Activated naive CD8-positive, alpha-beta T cell treated with anti-CD3 and anti-CD28 coated beads, Interleukin-2, amount 10 ng/mL, durations not matched to agents 7 days and 5 days (primary cell): ENCODE measurements at regions not wholly inside any gene's neighbourhood (a gene's known extent, or its start where the extent isn't known, plus 50 kb on each side); places are given as distances from the start of the nearest gene placed in this dataset.
"Not testable (repeated sequence)": the region's sequence is repeated elsewhere in the genome, so short reads cannot be mapped to it uniquely, and the experiment has no call there.

ENCODE experiments used
- ATAC-seq: fragments of 150-1000 bp; cut with Tn5 transposase; one replicate; pipeline ENCODE4 v1.10.0; 2021; ENCODE audit warnings: low read depth, moderate library complexity
- POLR2A ChIA-PET: fragments of 350-600 bp; sonication (Branson Sonifier 250); formaldehyde crosslinking; loops from one replicate; lab custom pipeline; 2021; ENCODE audit warnings: antibody characterized with exemption; lab: Charles Lee
- DNase-seq: peaks from one replicate; pipeline ENCODE4 v3.0.0; 2021
- H3K27ac Mint-ChIP-seq: one replicate; pipeline ENCODE4 v1.8.0; 2022; ENCODE audit warnings: mild to moderate bottlenecking, mixed read lengths
- H3K27me3 Mint-ChIP-seq: one replicate; pipeline ENCODE4 v1.8.0; 2022; ENCODE audit warnings: mild to moderate bottlenecking, moderate library complexity, mixed read lengths
- H3K36me3 Mint-ChIP-seq: one replicate; pipeline ENCODE4 v1.8.0; 2021; ENCODE audit warnings: mild to moderate bottlenecking, mixed read lengths
- H3K4me1 Mint-ChIP-seq: one replicate; pipeline ENCODE4 v1.8.0; 2021; ENCODE audit warnings: mixed read lengths
- H3K4me3 Mint-ChIP-seq: one replicate; pipeline ENCODE4 v1.8.0; 2022; ENCODE audit warnings: mild to moderate bottlenecking, moderate library complexity, mixed read lengths
- H3K9me3 Mint-ChIP-seq: one replicate; pipeline ENCODE4 v1.8.0; 2021; ENCODE audit warnings: mixed read lengths

DNA sequence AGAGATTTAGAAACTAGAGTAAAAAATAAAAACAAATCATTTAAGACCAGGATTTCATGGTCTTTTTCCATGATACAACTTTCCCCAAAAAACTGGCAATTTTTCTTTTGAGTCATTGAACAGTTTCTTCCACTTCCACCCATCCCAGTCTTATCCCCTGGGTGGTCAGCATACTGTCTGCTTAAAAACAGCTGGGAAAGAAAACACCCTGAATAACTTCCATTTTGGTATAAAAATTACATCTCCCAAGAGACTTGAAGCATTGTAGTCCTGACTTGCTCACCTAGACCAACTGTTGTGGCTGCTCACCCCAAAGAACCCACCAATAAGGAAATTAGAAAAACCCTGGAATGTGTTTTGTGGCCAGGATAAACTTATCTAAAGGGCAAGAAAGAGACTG, 731.3 kb downstream of the NR2F1-AS1 start:
- ATAC-seq (no peak), DNase-seq (no peak)
- H3K4me1 Mint-ChIP-seq = no peaks in the 10 kb centered on the region
- no peak overlapping the region for H3K27ac Mint-ChIP-seq
- H3K4me3 Mint-ChIP-seq = no peak overlapping the region
- peaks cover 2% of the 10 kb centered on the region for H3K9me3 Mint-ChIP-seq
- no peaks in the 10 kb centered on the region for H3K36me3 Mint-ChIP-seq
- no peaks in the 10 kb centered on the region for H3K27me3 Mint-ChIP-seq
- POLR2A ChIA-PET = no interaction called here

GRCh38 chr5:92841604-92842155, 739.3 kb downstream of the NR2F1-AS1 start:
- Mint-ChIP-seq H3K27ac (no peak overlapping the region), H3K4me3 (no peak overlapping the region), H3K27me3 (no peaks in the 10 kb centered on the region), H3K4me1 (no peaks in the 10 kb centered on the region), H3K9me3 (peaks cover 2% of the 10 kb centered on the region), H3K36me3 (no peaks in the 10 kb centered on the region)
- ATAC-seq (no peak), DNase-seq (no peak)
- POLR2A ChIA-PET = no interaction called here

- DNase-seq = no peak
- Mint-ChIP-seq H3K4me1 (no peaks in the 10 kb centered on the region), H3K4me3 (no peak overlapping the region), H3K27me3 (no peaks in the 10 kb centered on the region), H3K9me3 (peaks cover 1% of the 10 kb centered on the region), H3K36me3 (no peaks in the 10 kb centered on the region), H3K27ac (no peak overlapping the region)
- POLR2A ChIA-PET = no interaction called here
- ATAC-seq = no peak
Measured at GRCh38 chr5:92838253-92838652, 742.8 kb downstream of the NR2F1-AS1 start.

- Mint-ChIP-seq H3K9me3 (peaks cover 1% of the 10 kb centered on the region), H3K36me3 (no peaks in the 10 kb centered on the region), H3K27ac (no peak overlapping the region), H3K4me3 (no peak overlapping the region), H3K27me3 (no peaks in the 10 kb centered on the region), H3K4me1 (no peaks in the 10 kb centered on the region)
- no peak for DNase-seq
- no peak for ATAC-seq
- POLR2A ChIA-PET = no interaction called here
Measured at GRCh38 chr5:92836855-92837755, 743.9 kb downstream of the NR2F1-AS1 start.

DNA sequence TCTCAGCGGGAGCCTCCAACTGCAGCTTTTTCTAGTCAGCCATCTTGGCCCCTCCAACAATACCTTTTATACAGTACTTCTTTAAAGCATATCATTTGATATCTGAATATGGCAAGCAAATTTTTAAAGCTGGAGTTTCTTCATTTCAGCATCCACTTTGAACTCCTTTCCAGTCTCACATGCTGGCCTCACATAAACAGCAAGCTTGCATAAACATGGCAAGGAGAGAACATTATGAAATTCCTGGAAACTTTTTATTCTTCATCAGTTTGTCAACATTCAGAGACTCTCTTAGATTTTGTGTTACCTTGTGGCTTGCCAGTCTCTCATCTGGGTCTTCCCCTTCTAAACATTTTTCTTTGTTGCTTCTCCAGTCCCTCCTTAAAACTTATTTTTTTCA, 745.3 kb downstream of the NR2F1-AS1 start:
- Mint-ChIP-seq H3K27me3 (no peaks in the 10 kb centered on the region), H3K27ac (no peak overlapping the region), H3K4me1 (no peaks in the 10 kb centered on the region), H3K36me3 (no peaks in the 10 kb centered on the region), H3K9me3 (peaks cover 1% of the 10 kb centered on the region), H3K4me3 (no peak overlapping the region)
- DNase-seq = no peak
- POLR2A ChIA-PET = no interaction called here
- no peak for ATAC-seq

GRCh38 chr5:92823551-92823950, 757.5 kb downstream of the NR2F1-AS1 start:
- H3K4me3 Mint-ChIP-seq, H3K27me3 Mint-ChIP-seq, POLR2A ChIA-PET, H3K27ac Mint-ChIP-seq, DNase-seq, H3K4me1 Mint-ChIP-seq, H3K36me3 Mint-ChIP-seq, ATAC-seq, H3K9me3 Mint-ChIP-seq: not testable (repeated sequence)

DNA sequence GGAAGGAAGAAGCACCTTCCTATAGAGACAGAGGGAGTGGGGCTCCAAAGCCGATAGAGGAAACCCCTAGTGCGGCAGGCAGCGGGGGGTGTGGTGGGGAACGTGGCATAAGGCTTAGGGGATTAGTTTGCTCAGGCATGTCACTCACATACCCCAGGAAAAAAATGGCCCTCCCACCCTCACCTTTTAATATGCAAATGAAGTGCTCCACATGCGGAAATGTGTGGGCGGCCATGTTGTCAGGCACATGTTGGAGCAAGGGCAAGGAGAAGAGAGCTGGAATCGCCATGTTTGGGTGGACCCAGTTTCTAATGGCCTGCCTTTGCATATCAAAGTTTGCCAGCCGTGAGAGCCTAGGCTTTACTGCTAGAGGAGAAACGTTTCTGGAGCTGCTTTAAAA, 758.8 kb downstream of the NR2F1-AS1 start:
- no peaks in the 10 kb centered on the region for H3K9me3 Mint-ChIP-seq
- H3K4me1 Mint-ChIP-seq = no peaks in the 10 kb centered on the region
- no peak overlapping the region for H3K4me3 Mint-ChIP-seq
- DNase-seq (no peak), ATAC-seq (no peak)
- H3K36me3 Mint-ChIP-seq = no peaks in the 10 kb centered on the region
- H3K27ac Mint-ChIP-seq = no peak overlapping the region
- POLR2A ChIA-PET = no interaction called here
- H3K27me3 Mint-ChIP-seq = no peaks in the 10 kb centered on the region

- H3K9me3 Mint-ChIP-seq = no peaks in the 10 kb centered on the region
- no peak overlapping the region for H3K27ac Mint-ChIP-seq
- POLR2A ChIA-PET = no interaction called here
- ATAC-seq (no peak), DNase-seq (no peak)
- no peak overlapping the region for H3K4me3 Mint-ChIP-seq
- no peaks in the 10 kb centered on the region for H3K27me3 Mint-ChIP-seq
- H3K4me1 Mint-ChIP-seq = no peaks in the 10 kb centered on the region
- no peaks in the 10 kb centered on the region for H3K36me3 Mint-ChIP-seq
Measured at GRCh38 chr5:92809855-92810465, 771.1 kb downstream of the NR2F1-AS1 start.

DNA sequence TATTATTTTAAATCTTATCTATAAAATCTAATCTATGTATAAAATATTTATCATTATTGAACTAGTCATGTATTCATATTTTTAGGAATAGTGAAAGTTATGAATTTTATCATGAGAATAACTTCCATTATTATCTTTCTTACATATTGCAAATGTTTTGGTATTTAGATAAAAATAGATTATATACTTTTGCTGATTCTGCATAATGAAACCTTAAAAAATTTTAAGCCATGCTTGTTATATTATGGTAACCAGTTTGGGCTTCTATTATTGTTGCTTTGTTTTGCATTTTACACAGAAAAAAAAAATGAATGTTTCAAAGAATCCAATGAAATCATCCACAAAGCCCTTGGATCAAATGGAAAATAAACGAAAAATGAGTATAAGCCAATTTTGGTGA, 772.5 kb downstream of the NR2F1-AS1 start:
- H3K9me3 Mint-ChIP-seq = no peaks in the 10 kb centered on the region
- no peaks in the 10 kb centered on the region for H3K27me3 Mint-ChIP-seq
- no peak for ATAC-seq
- no peaks in the 10 kb centered on the region for H3K36me3 Mint-ChIP-seq
- H3K27ac Mint-ChIP-seq = no peak overlapping the region
- POLR2A ChIA-PET = no interaction called here
- no peaks in the 10 kb centered on the region for H3K4me1 Mint-ChIP-seq
- no peak for DNase-seq
- H3K4me3 Mint-ChIP-seq = no peak overlapping the region

- ATAC-seq (no peak), DNase-seq (no peak)
- no peaks in the 10 kb centered on the region for H3K4me1 Mint-ChIP-seq
- no peak overlapping the region for H3K4me3 Mint-ChIP-seq
- H3K27ac Mint-ChIP-seq = no peak overlapping the region
- no peaks in the 10 kb centered on the region for H3K27me3 Mint-ChIP-seq
- POLR2A ChIA-PET = no interaction called here
- no peaks in the 10 kb centered on the region for H3K36me3 Mint-ChIP-seq
- H3K9me3 Mint-ChIP-seq = no peaks in the 10 kb centered on the region
Measured at GRCh38 chr5:92807085-92807484, 773.9 kb downstream of the NR2F1-AS1 start.

GRCh38 chr5:92805446-92805845, 775.6 kb downstream of the NR2F1-AS1 start:
- ATAC-seq (no peak), DNase-seq (no peak)
- POLR2A ChIA-PET = no interaction called here
- Mint-ChIP-seq H3K36me3 (no peaks in the 10 kb centered on the region), H3K27me3 (no peaks in the 10 kb centered on the region), H3K4me3 (no peak overlapping the region), H3K4me1 (no peaks in the 10 kb centered on the region), H3K27ac (no peak overlapping the region), H3K9me3 (no peaks in the 10 kb centered on the region)

GRCh38 chr5:92801911-92802310, 779.1 kb downstream of the NR2F1-AS1 start:
- ATAC-seq = no peak
- no peaks in the 10 kb centered on the region for H3K36me3 Mint-ChIP-seq
- H3K9me3 Mint-ChIP-seq = peaks cover 2% of the 10 kb centered on the region

GRCh38 chr5:92800365-92800764, 780.7 kb downstream of the NR2F1-AS1 start:
- Mint-ChIP-seq H3K27me3 (no peaks in the 10 kb centered on the region), H3K4me1 (no peaks in the 10 kb centered on the region), H3K4me3 (no peak overlapping the region), H3K27ac (no peak overlapping the region), H3K9me3 (peaks cover 4% of the 10 kb centered on the region), H3K36me3 (no peaks in the 10 kb centered on the region)
- ATAC-seq (no peak), DNase-seq (no peak)
- POLR2A ChIA-PET = no interaction called here

More at GRCh38 chr5:92801911-92802310, 779.1 kb downstream of the NR2F1-AS1 start:
- Mint-ChIP-seq H3K4me1 (no peaks in the 10 kb centered on the region), H3K4me3 (no peak overlapping the region), H3K27ac (no peak overlapping the region), H3K27me3 (no peaks in the 10 kb centered on the region)
- DNase-seq = no peak
- POLR2A ChIA-PET = no interaction called here

DNA sequence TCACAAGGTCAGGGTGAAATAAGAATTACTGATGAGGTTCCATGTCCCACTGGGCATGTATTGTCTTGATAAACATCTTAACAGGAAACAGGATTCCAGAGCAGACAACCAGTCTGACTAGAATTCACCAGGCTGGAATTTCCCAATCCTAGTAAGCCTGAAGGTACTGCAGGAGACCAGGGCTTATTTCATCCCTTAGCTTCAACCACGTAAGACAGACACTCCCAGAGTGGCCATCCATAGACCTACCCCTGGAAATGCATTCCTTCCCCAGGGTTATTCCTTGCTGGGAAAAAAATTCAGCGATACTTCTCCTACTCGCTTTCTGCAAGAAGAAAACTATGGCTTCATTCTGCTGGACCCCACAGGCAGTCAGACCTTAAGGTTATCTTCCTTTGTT, 785.4 kb downstream of the NR2F1-AS1 start:
- H3K4me1 Mint-ChIP-seq = no peaks in the 10 kb centered on the region
- H3K27me3 Mint-ChIP-seq = no peaks in the 10 kb centered on the region
- no peak overlapping the region for H3K4me3 Mint-ChIP-seq
- ATAC-seq (no peak), DNase-seq (no peak)
- H3K36me3 Mint-ChIP-seq = no peaks in the 10 kb centered on the region
- peaks cover 9% of the 10 kb centered on the region for H3K9me3 Mint-ChIP-seq
- POLR2A ChIA-PET = no interaction called here
- H3K27ac Mint-ChIP-seq = no peak overlapping the region
